Endodermal cell (in vitro differentiated cells): ENCODE measurements at regions not wholly inside any gene's neighbourhood (a gene's known extent, or its start where the extent isn't known, plus 50 kb on each side); places are given as distances from the start of the nearest gene placed in this dataset.

Experiments
- DNase-seq: peaks from one replicate; pipeline ENCODE4 v3.0.0-alpha.2; 2017
- H3K27ac ChIP-seq: 2 replicates; pipeline ENCODE4 v1.5.1; 2013; ENCODE audit warnings: mild to moderate bottlenecking, low read depth, low read length, moderate library complexity
- H3K27me3 ChIP-seq: 2 replicates; pipeline ENCODE4 v1.6.1; 2013; ENCODE audit warnings: mild to moderate bottlenecking, low read length, moderate library complexity; ENCODE audit not compliant: insufficient read depth, control insufficient read depth, poor library complexity, severe bottlenecking
- H3K36me3 ChIP-seq: 2 replicates; pipeline ENCODE4 v1.7.0; 2013; ENCODE audit warnings: mild to moderate bottlenecking, low read length, moderate library complexity; ENCODE audit not compliant: control insufficient read depth, insufficient read depth
- H3K4me1 ChIP-seq: one replicate; pipeline ENCODE4 v1.7.0; 2013; ENCODE audit warnings: low read length; ENCODE audit not compliant: control insufficient read depth, insufficient read depth
- H3K4me3 ChIP-seq: 2 replicates; pipeline ENCODE4 v1.5.1; 2013; ENCODE audit warnings: mild to moderate bottlenecking, low read length, moderate library complexity
- H3K9ac ChIP-seq: 2 replicates; pipeline ENCODE4 v1.6.1; 2013; ENCODE audit warnings: mild to moderate bottlenecking, low read length, moderate library complexity; ENCODE audit not compliant: poor library complexity, severe bottlenecking; ENCODE audit errors: extremely low read depth
- H3K9me3 ChIP-seq: 2 replicates; pipeline ENCODE4 v1.6.1; 2013; ENCODE audit warnings: mild to moderate bottlenecking, low read length, moderate library complexity; ENCODE audit not compliant: control insufficient read depth
- H3K27ac Mint-ChIP-seq: 2 replicates; pipeline ENCODE4 v1.8.0; 2020; ENCODE audit warnings: mixed read lengths
- H3K27me3 Mint-ChIP-seq: 2 replicates; pipeline ENCODE4 v1.8.0; 2021; ENCODE audit warnings: mild to moderate bottlenecking, mixed read lengths; ENCODE audit not compliant: insufficient read depth
- H3K36me3 Mint-ChIP-seq: 2 replicates; pipeline ENCODE4 v1.8.0; 2020; ENCODE audit warnings: low read depth, mixed read lengths
- H3K4me1 Mint-ChIP-seq: 2 replicates; pipeline ENCODE4 v1.8.0; 2020; ENCODE audit warnings: mixed read lengths
- H3K4me3 Mint-ChIP-seq: 2 replicates; pipeline ENCODE4 v1.8.0; 2020; ENCODE audit warnings: mild to moderate bottlenecking, moderate library complexity, mixed read lengths
- H3K9me3 Mint-ChIP-seq: 2 replicates; pipeline ENCODE4 v1.8.0; 2020; ENCODE audit warnings: mild to moderate bottlenecking, mixed read lengths
- CTCF ChIP-seq: fragments of 200-600 bp; sonication (generic); conservative IDR thresholded peaks from 2 replicates; pipeline ENCODE4 v1.5.0; 2021; ENCODE audit warnings: antibody characterized with exemption, mild to moderate bottlenecking
- WGBS, 2 experiments: methylation state at CpG; one replicate each; pipeline versions ENCODE4 v1.1.5 to v1.1.7; 2013; ENCODE audit warnings: missing lambda C conversion rate in 2 of 2, mixed read lengths in 1 of 2; ENCODE audit not compliant: insufficient coverage in 1 of 2, insufficient read length in 1 of 2; 5-methylcytosine and 5-hydroxymethylcytosine counted together

- no peaks in the 10 kb centered on the region for H3K9me3 ChIP-seq
- Mint-ChIP-seq H3K27me3 (no peaks in the 10 kb centered on the region), H3K4me3 (no peak overlapping the region), H3K4me1 (no peaks in the 10 kb centered on the region), H3K9me3 (no peaks in the 10 kb centered on the region), H3K36me3 (no peaks in the 10 kb centered on the region), H3K27ac (no peak overlapping the region)
- no peak overlapping the region for H3K27ac ChIP-seq
- no peak overlapping the region for H3K4me3 ChIP-seq
- no peak overlapping the region for H3K9ac ChIP-seq
- no peak for TF ChIP-seq CTCF
- 70% methylated on average over 1 of the region's 1 CpG; no CpG with 5 or more reads in 1 of the 2 experiments for WGBS, 2 experiments
- H3K36me3 ChIP-seq, result no peaks in the 10 kb centered on the region
- DNase-seq, result peak; percentile 48
- H3K4me1 ChIP-seq, result no peaks in the 10 kb centered on the region
- no peaks in the 10 kb centered on the region for H3K27me3 ChIP-seq
Measured at GRCh38 chr6:156627524-156627923, 149.7 kb upstream of the ARID1B start.

- no peak overlapping the region for H3K4me3 Mint-ChIP-seq
- no peak for DNase-seq
- H3K27ac Mint-ChIP-seq, result no peak overlapping the region
- no peaks in the 10 kb centered on the region for H3K27me3 Mint-ChIP-seq
- H3K9me3 Mint-ChIP-seq, result no peaks in the 10 kb centered on the region
- no peak overlapping the region for H3K9ac ChIP-seq
- TF ChIP-seq CTCF, result no peak
- WGBS, 2 experiments, result 59 to 62% methylated on average over 3 of the region's 3 CpGs
- peaks cover 5% of the 10 kb centered on the region for H3K4me1 ChIP-seq
- no peaks in the 10 kb centered on the region for H3K9me3 ChIP-seq
- H3K27ac ChIP-seq, result no peak overlapping the region
- H3K27me3 ChIP-seq, result no peaks in the 10 kb centered on the region
- no peak overlapping the region for H3K4me3 ChIP-seq
- peaks cover 23% of the 10 kb centered on the region for H3K4me1 Mint-ChIP-seq
- H3K36me3 Mint-ChIP-seq, result no peaks in the 10 kb centered on the region
- H3K36me3 ChIP-seq, result no peaks in the 10 kb centered on the region
Measured at GRCh38 chr6:156622185-156622584, 155.0 kb upstream of the ARID1B start.

DNA sequence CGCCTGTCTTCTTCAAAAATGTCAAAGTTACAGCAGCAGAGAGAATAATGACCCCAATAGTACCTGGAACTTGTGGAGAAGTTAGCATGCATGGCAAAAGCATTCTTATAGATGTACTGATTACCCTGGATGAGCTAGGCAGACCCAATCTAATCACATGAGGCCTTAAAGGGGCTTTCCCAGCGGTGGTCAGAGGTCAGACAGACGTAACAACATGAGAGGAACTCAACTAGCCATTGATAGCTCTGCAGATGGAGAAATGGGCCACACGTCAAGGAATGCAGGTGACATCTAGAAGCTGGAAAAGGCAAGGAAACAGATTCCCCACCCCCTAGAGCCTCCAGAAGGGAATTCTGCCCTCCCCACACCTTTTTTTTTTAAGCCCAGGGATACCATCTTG is 156.8 kb upstream of the ARID1B start:
- Histone ChIP-seq H3K9me3 (peaks cover 2% of the 10 kb centered on the region), H3K4me3 (no peak overlapping the region), H3K4me1 (peaks cover 5% of the 10 kb centered on the region), H3K27me3 (no peaks in the 10 kb centered on the region), H3K36me3 (no peaks in the 10 kb centered on the region), H3K27ac (no peak overlapping the region), H3K9ac (no peak overlapping the region)
- no peak overlapping the region for H3K4me3 Mint-ChIP-seq
- TF ChIP-seq CTCF, result no peak
- no peak for DNase-seq
- H3K4me1 Mint-ChIP-seq, result peaks cover 30% of the 10 kb centered on the region
- H3K9me3 Mint-ChIP-seq, result peaks cover under 1% of the 10 kb centered on the region
- no peaks in the 10 kb centered on the region for H3K27me3 Mint-ChIP-seq
- no peaks in the 10 kb centered on the region for H3K36me3 Mint-ChIP-seq
- WGBS, 2 experiments, result 91 to 100% methylated on average over 4 of the region's 4 CpGs
- no peak overlapping the region for H3K27ac Mint-ChIP-seq
